ENCODE measurements at regions not wholly inside any gene's neighbourhood (a gene's known extent, or its start where the extent isn't known, plus 50 kb on each side); places are given as distances from the start of the nearest gene placed in this dataset.
"Not testable (repeated sequence)": the region's sequence is repeated elsewhere in the genome, so short reads cannot be mapped to it uniquely, and the experiment has no call there.

DNA sequence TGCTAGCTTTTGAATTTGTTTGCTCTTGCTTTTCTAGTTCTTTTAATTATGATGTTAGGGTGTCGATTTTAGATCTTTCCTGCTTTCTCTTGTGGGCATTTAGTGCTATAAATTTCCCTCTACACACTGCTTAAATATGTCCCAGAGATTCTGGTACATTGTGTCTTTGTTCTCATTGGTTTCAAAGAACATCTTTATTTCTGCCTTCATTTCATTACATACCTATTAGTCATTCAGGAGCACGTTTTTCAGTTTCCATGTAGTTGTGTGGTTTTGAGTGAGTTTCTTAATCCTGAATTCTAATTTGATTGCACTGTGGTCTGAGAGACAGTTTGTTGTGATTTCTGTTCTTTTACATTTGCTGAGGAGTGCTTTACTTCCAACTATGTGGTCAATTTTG lies 51.2 kb upstream of the MB21D2 start:
- DNase-seq (ENCODE audit: low spot score) = not testable (repeated sequence)

DNA sequence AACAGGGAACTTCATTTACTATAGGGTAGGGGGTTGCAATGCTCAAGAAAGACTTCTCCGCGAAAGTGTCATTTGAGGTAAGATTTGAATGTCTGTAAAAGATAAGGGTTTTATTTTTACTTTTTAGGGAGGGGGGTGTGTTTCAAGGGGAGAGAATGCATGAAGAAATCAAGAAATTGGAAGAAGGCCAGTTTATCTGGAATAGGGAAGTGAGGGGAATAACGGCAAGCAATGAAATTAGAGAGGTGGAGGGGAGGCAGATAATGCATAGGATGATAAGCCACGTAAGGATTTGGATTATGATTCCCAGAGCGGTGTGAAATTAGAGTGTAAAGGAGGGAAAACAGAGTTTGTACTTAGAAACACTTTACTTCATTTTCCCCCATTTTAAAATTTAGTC lies 63.0 kb upstream of the MB21D2 start:
- no peak for DNase-seq (ENCODE audit: low spot score)

DNA sequence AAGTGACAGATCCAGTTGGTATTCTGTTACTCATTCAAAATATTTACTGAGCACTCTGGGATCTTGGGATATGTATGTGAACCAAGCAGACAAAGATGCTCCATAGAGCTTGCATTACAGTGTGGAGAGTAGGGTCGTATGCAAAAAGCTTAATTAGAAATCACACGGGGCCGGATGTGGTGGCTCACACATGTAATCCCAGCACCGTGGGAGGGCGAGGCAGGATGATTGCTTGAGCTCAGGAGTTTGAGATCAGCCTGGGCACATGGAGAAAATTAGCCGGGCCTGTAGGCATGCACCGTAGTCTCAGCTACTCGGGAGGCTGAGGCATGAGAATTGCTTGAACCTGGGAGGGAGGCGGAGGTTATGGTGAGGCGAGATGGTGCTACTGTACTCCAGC lies 68.7 kb upstream of the MB21D2 start:
- DNase-seq (ENCODE audit: low spot score) = no peak

DNA sequence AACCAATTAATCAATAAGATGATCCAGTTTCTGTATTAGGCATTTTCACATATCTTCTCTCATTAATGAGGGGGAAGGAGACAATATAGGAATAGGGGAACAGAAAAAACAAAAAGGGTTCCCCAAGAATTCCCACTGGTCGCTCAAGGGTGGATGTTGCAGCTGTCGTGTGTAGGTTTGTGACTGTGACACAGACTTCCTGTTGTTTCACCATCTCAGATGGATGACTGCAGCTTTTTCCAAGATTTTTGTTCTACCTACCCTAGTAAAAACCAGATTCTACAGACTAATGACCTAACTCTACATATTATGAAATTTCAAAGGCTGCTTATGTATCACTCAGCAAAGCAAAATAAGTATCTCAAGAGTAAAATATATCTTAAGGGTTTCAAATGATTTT lies 73.7 kb upstream of the MB21D2 start:
- DNase-seq (ENCODE audit: low spot score) = no peak

DNA sequence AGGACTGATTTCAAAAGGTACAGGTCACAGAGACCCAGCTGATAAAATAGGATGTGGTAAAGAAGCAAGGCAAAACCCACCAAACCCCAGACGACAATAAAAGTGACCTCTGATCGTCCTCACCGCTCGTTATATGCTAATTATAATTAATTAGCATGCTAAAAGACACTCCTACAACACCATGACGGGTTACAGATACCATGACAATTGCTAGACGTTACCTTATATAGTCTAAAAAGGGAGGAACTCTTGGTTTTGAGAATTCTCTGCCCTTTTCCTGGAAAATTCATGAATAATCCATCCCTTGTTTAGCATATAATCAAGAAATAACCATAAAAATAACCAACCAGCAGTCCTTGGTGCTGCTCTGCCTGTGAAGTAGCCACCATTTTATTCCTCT lies 74.7 kb upstream of the MB21D2 start:
- DNase-seq (ENCODE audit: low spot score) = no peak

DNA sequence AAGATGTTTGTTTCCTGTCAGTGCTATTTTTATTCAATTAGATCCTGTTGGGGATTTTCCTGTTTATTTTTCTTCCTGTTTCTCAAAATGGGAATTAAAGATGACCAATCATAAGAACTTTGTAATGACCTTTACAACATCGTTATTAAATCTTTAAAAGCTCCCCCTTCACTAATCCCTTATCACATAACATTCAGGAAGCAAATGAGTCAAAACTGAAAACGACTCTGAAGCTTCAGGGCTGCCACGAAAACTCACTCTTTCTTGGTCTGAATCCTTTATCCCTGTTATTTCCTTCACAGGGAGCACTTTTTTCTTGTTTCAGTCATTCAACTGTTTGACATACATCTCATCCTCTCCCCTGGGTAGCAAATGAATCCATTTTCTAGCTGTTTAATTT lies 75.8 kb upstream of the MB21D2 start:
- no peak for DNase-seq (ENCODE audit: low spot score)

DNA sequence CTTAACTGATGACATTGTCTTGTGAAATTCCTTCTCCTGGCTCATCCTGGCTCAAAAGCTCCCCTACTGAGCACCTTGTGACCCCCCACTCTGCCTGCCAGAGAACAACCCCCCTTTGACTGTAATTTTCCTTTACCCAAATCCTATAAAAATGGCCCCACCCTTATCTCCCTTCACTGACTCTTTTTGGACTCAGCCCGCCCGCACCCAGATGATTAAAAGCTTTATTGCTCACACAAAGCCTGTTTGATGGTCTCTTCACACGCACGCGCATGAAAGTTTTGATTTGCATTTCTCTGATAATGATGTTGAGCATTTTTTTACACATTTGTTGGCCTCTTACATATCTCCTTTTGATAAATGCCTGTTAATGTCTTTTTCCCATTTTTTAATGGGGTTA lies 83.5 kb upstream of the MB21D2 start:
- DNase-seq (ENCODE audit: low spot score) = not testable (repeated sequence)

DNA sequence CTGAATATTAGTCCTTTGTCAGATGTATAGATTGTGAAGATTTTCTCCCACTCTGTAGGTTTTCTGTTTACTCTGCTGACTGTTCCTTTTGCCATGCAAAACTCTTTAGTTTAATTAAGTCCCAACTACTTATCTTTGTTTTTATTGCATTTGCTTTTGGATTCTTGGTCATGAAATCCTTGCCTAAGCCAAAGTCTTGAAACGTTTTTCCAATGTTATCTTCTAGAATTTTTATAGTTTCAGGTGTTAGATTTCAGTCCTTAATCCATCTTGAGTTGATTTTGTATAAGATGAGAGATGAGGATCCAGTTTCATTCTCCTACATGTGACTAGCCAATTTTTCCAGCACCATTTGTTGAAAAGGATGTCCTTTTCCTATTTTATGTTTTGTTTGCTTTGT lies 86.0 kb upstream of the MB21D2 start:
- DNase-seq (ENCODE audit: low spot score) = not testable (repeated sequence)

DNA sequence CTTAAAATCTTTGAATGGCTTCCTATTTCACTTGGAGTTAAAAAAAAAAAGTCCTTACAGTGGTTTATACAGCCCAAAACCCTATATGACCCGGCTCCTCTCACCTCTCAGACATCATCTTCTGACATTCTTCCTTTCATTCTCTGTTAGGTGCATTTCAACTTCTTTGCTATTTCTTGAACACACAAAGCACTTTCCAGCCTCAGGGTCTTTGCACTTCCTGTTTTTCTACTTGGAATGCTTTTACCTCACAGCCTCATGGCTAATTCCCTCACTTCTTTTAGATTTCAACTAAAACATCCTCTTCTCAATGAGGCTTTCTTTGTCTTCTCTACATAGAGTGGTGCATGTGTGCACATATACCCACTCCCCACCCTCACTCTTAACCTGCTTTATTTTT lies 91.0 kb upstream of the MB21D2 start:
- no peak for DNase-seq (ENCODE audit: low spot score)

DNA sequence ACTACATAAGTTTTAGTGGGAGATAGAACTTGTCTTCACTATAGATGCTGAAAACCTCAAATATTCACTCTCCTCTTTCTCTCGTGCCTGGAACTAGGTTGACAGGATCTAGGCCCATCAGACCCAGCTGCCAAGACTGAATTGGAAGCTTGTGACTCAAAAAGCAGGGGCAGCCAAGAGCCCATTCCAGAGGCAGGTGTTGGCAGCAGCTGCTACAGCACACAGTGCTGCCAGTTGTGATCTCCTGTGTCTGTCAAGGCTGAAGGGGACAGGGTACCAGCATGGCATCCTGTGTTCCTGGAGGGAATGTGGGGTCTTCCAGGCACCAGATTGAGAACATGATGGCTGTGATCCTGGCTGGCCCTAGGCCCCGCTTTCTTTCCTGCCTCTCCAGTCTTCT lies 92.5 kb upstream of the MB21D2 start:
- no peak for DNase-seq (ENCODE audit: low spot score)

DNA sequence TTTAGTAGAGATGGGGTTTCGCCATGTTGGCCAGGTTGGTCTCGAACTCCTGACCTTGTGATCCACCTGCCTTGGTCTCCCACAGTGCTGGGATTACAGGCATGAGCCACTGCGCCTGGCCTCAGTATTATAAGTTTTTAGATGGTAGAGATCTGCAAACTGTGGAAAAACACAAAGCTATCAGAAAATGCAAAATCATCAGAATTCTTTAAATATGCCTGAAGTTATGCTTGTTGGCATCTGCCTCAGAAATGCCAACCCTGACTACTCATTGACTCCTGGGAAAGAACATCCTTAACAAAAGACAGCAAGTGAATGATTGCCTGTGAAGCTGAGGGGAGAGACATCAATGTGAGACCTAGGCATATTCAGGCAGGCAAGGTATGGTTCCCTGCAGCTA lies 94.3 kb upstream of the MB21D2 start:
- no peak for DNase-seq (ENCODE audit: low spot score)

DNA sequence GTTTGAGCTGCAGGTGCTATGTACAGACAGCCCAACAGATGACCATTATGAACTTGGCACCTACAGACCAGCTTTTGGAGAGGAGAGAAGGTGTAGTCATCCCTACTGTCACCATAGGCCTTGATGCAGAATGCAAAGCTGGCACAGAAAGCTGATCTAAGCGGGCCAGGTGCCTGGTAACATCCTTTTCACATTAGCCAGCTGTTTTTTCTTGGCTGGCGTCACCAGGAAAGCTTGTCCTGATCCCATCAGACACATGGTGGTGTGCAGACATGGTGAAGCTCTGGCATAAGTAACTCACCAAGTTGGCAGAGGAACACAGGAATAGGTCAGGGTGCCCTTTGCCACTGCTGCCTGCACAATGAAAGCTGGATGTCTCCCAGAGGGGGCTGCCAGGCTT lies 97.2 kb upstream of the MB21D2 start:
- DNase-seq (ENCODE audit: low spot score) = no peak

DNA sequence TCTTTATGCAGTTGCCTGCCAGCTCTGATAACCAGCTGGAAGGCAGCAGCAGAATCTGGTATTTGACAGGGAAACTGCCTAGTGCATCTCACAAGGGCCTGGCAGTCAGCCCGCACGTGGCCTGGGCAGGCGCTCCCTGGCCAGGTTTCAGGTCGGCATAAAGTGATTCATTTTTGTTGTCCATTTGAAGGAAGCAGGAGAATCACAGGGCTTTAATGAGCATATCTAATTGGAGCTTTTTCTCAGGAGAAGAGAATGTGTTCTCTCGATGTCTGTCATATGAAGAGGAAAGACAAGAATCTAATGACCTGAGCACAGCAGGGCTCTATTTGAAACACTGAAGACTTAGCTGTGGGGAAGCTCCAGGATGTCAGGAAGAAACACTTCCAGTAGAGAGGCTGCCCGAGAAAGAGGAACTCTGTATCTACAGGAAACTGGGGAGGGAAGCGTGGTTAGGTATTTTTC lies 98.8 kb upstream of the MB21D2 start:
- DNase-seq (ENCODE audit: low spot score) = no peak

DNA sequence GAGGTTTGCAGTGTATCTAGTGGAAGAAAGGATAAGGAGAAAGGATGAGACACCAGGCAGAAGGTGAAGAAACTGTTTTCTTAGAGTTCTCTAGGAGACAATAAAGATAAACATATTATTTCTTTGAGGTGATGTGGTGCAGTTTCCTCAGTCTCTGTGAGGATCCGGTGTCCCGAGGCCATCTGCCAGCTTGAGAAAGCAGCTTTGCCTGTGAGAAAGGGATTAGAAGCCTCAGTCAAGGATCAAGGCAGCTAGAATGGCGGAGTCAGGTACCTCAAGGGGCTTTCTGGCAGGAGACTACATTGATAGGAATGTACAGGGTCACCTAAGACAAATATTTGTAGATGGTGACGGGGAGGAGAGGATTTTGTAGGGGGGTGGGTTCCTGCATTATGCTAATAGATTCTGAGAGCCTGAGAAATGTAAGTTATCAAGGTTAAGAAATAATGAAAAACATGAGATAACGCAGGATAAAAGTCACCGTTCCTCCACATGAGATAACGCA lies 103.9 kb upstream of the MB21D2 start:
- DNase-seq (ENCODE audit: low spot score) = no peak

DNA sequence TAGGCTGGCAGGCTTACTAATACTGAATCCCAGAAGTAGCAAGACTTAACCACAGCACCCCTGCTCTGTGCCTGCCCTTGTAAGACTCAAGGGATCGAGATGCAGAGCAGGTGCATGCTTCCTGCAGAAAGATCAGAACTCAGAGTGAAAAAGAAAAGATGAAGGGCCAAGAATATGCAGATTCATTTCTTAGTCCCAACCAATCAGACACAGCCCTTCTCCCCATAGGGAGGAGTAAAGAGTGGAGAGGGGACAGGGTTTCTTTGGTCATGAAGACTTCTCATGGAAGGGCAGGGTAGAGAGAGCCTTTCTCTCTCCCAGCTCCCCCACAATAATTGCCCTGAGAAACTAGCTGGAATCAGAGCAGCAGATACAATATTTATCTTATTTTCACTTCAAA lies 105.6 kb upstream of the MB21D2 start:
- no peak for DNase-seq (ENCODE audit: low spot score)

DNA sequence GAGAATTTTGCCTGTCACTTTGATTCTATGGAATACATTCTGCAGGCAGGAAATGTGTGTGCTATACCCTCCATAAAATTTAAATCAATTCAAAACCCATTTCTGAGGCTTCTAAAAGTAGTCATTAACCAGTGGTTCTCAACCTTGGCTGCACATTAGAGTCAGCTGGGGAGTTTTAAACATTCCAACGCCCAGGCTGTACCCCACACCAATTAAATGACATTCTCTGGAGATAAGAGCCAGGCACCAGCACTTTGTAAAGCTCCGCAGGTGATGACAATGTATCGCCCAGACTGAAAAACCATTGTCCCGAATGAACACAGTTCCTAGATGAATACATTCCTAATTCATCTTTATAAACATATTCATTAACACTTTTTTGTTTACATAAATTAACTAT lies 110.6 kb upstream of the MB21D2 start:
- no peak for DNase-seq (ENCODE audit: low spot score)

DNA sequence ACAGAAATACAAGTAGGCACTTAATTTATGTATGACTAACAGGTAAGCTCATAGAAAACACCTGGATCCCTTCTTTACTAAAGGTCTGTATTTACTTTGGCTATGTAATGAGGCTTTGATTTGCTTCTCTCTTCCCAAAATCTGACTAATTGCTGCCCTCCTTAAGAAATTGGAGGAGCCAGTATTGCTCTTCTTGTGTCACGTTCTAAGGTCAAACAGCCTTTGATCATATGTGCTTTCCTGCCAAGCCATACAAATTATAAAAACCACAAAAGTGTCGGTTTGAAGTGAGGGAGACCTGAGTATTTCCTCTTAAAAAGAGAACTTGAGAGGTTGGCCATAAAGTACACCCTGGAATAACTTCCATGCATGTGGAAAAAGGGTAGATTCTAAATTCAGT lies 112.1 kb upstream of the MB21D2 start:
- DNase-seq (ENCODE audit: low spot score) = no peak

DNA sequence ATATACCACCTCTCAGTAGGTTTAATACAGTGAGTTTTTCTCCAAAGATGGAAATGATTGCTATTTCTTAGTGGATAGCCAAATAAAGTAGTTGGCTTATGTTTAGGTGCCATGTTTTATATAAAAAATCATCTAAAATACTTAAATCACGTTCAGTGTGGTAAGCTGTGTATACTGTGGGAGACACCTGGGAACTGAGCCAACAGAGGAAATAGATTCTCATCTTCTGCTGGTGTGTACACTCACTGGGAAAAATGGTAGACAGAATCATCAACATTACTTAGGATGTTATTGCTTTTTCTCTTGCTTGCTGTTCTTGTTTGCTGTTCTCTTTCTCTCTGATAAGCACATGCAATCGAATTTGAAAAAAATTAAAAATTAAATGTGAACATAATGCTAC lies 112.6 kb upstream of the MB21D2 start:
- DNase-seq (ENCODE audit: low spot score) = no peak

DNA sequence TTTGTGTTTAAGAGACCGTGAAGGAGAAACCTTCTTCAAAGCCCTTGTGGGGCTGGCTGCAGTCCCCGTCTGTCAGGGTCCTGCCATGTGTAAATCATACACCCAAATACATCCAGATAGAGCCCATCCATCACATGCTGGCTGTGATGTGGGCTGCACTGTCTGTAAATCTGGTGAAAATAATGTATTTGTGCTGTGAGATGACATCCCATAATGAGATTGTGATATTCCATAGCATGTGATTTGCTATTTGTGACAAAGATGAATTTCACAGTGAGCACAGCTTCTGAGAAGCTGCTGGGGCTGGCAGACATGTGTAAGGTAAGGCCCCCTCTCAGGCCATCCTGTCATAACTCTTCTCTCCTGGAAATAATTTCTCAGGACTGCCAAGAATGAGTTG lies 114.3 kb upstream of the MB21D2 start:
- no peak for DNase-seq (ENCODE audit: low spot score)

DNA sequence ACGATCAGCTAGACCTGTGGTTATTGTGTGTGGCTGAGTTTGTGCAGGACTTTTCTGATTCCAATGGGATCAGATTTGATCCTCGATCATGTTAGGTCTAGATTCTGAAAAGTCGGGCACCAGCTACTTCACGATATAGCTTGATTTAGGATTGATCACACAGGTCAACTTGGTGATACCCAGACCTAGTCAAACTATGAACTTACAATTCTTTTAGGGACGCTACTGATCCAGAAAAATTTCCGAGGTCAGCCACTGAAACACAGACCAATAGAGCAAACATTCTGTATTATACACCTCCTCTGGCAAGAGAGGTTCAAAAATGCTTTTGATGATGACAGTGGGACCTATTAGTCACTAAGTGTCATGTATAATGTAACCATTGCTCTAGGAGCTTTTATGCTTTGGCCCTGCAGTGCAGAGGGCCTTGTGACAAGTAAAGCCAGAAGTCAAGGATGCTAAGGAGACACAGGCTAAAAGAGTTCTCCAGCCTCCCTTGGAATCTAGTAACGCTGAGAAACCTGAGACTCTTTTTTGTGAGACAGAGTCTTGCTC lies 115.6 kb upstream of the MB21D2 start:
- DNase-seq (ENCODE audit: low spot score) = no peak

DNA sequence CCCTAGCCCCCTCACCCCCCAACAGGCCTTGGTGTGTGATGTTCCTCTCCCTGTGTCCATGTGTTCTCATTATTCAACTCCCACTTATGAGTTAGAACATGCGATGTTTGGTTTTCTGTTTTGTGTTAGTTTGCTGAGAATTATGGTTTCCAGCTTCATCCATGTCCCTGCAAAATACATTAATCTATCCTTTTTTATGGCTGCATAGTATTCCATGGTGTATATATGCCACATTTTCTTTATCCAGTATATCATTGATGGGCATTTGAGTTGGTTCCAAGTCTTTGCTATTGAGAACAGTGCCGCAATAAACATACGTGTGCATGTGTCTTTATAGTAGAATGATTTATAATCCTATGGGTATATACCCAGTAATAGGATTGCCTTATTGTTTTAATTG lies 120.2 kb upstream of the MB21D2 start:
- not testable (repeated sequence) for DNase-seq (ENCODE audit: low spot score)

DNA sequence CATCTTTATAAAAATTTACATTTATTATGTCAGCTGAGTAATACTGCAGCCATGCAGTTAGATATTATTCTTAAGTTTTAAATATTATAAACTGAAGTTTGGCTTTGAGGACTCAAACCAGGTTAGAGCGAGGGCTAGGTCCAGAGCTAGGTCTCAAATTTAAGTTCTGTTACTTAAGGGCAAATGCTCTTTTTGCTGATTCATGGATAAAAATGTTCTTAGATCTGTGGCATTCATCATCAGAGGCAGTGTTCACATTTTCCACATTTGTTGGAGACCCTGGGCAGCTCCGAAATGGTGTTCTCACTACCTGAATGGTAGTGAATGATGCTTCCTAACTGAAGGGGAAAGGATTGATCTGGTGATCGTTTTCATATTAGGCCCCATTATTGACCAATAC lies 121.4 kb upstream of the MB21D2 start:
- DNase-seq (ENCODE audit: low spot score) = no peak

DNA sequence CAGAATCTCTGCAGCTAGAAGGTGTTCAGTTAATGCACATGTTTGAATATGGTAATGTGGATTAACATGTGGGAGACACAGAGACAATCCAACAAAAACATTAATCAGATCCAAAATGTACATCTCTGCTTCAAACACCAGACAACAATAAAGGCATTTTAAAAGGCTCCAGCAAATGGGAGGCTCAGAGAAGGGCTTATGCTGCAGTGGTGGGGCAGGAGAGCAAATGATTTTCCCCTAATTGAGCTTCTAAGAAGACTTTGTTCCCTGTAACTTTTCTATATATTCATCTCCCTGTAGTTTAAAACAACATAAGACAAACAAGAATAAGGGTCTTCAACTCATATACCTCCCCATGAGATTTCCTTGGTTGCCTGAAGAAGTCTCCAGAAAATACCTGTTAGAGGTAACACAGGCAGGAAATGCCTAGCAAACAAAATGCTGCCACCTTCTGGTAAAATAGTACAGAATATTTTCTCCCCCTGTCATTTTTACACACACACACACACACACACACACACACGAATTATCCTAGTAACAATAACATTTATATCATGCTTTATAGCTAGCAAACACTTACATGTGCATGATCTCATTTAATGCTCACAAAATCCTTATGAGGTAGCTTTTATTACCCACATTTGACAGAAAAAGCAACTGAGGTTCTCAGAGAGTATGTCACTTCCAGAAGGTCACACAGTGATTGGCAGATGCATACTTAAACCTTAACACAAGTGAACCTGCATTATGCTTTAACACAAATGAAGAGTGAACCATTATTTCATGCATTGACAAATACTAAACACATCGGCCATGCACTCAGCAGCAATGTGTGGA lies 123.4 kb upstream of the MB21D2 start:
- DNase-seq (ENCODE audit: low spot score) = peak; percentile 40

DNA sequence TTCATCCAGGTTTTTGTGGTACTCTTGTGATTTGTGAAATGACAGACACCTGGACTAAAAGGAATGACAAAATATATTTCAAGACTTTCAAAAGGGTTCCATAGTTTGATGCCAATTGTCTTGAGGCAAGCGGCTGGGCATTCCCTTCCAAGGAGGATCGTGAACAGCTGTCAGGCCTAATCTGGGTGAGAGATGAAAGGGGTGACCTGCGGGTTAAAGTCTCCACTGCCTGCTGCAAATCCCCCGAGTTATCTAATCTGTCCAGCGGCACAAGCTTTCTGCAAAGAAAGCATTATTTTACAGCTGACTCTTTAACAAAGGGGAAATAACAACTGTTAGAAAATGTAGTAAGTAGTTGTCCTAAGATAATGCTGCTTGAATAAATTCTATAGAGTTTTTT lies 128.7 kb upstream of the MB21D2 start:
- DNase-seq (ENCODE audit: low spot score) = no peak
